Vagina (tissue), 2 donors: ENCODE measurements at regions not wholly inside any gene's neighbourhood (a gene's known extent, or its start where the extent isn't known, plus 50 kb on each side); places are given as distances from the start of the nearest gene placed in this dataset.

Experiments used
- POLR2A ChIP-seq, 2 donors: fragments of 450-650 bp; IDR thresholded peaks; one replicate each; pipeline ENCODE4 v1.6.1; 2017; ENCODE audit warnings: antibody characterized with exemption in 2 of 2, mild to moderate bottlenecking in 2 of 2, moderate library complexity in 2 of 2
- POLR2AphosphoS5 ChIP-seq, 2 donors: sonication (generic); formaldehyde crosslinking; IDR thresholded peaks; one replicate each; pipeline ENCODE4 v1.9.0; 2017; ENCODE audit warnings: antibody characterized with exemption in 2 of 2, mild to moderate bottlenecking in 2 of 2, low read depth in 1 of 2; ENCODE audit not compliant: insufficient read depth in 1 of 2
- TF ChIP-seq, protein P1 (sequence below), 3 experiments: fragments of 450-650 bp in 2 of 3; fragments of 200-600 bp in 1 of 3; sonication (generic) in 1 of 3; IDR thresholded peaks; one replicate each; pipeline ENCODE4 v1.5.1; 2017 to 2019; ENCODE audit warnings: antibody characterized with exemption in 3 of 3, mild to moderate bottlenecking in 2 of 3, moderate library complexity in 2 of 3

DNA sequence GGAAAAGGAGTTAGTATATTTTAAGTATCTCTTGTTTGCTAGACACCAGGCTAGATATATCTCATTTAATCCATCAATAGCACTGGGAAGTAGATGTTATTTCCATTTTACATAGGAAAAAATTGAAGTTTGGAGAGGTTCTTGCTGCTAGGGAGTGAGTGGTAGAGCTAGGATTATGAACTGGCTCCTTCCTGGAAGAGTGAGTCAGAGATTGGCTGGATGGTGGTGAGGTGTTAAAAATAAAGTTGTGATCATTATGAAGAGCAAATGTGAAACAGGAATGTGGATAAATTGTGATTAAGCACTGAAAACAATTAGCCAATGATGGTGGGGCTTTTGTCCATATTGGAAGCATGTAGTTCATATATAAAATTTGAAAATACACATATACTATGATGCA is 234.2 kb downstream of the WNT5A start:
- TF ChIP-seq, protein P1, sequence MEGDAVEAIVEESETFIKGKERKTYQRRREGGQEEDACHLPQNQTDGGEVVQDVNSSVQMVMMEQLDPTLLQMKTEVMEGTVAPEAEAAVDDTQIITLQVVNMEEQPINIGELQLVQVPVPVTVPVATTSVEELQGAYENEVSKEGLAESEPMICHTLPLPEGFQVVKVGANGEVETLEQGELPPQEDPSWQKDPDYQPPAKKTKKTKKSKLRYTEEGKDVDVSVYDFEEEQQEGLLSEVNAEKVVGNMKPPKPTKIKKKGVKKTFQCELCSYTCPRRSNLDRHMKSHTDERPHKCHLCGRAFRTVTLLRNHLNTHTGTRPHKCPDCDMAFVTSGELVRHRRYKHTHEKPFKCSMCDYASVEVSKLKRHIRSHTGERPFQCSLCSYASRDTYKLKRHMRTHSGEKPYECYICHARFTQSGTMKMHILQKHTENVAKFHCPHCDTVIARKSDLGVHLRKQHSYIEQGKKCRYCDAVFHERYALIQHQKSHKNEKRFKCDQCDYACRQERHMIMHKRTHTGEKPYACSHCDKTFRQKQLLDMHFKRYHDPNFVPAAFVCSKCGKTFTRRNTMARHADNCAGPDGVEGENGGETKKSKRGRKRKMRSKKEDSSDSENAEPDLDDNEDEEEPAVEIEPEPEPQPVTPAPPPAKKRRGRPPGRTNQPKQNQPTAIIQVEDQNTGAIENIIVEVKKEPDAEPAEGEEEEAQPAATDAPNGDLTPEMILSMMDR (IDR thresholded peaks at IDR 0.05): no peak
- TF ChIP-seq POLR2A (IDR thresholded peaks at IDR 0.05): no peak
- no peak for TF ChIP-seq POLR2AphosphoS5 (IDR thresholded peaks at IDR 0.05; ENCODE audit: insufficient read depth in 1 of 2, low read depth in 1 of 2)
